ENCODE measurements at regions not wholly inside any gene's neighbourhood (a gene's known extent, or its start where the extent isn't known, plus 50 kb on each side); places are given as distances from the start of the nearest gene placed in this dataset.

DNA sequence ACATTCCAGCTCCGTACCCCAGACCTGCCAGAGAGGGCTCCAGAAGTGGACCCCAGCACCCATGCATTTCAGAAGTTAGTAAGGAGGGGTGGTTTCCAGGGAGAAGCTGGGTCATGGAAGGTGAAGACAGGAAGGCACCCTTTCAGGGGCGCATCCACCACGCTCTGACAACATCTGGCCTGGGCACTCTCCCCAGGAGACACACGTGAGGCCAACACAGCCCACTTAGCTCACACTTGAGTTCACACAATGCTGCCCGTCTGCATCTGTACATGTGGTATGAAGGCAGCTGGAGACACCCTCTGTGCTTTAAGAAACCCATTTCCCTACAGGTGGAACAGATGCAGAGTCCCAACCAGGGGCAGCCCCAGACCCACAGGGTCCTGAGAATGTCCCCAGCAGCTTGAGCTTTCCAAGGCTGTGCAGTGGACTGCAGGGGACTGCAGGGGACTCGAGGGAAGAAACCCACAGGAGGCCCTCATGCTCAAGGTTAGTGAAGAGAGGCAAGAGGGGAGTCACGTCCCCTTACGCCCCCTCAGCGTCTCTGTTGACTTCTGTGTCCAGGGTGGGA is 326.8 kb upstream of the IRX1 start:
- no peak overlapping the region for H3K4me3 Mint-ChIP-seq
- Histone ChIP-seq H3K27ac (ENCODE audit: low read length in 2 of 2) (no peak overlapping the region), H3K9me3 (ENCODE audit: control extremely low read depth in 1 of 3, control insufficient read depth in 2 of 3, insufficient read depth in 1 of 3, low read length in 2 of 3) (peaks cover 0 to 37% (median 0%) of the 10 kb centered on the region in 3 donors), H3K9ac (ENCODE audit: low read length) (no peak overlapping the region), H2AFZ (ENCODE audit: insufficient read depth, low read depth, low read length, poor library complexity, severe bottlenecking) (no peak overlapping the region), H3K4me1 (ENCODE audit: control insufficient read depth in 2 of 2, insufficient read depth in 2 of 2, low read length in 2 of 2) (no peaks in the 10 kb centered on the region), H3K4me2 (replicated peaks; ENCODE audit: low read depth, low read length, poor library complexity, severe bottlenecking) (no peak overlapping the region), H4K20me1 (ENCODE audit: control insufficient read depth, insufficient read depth, low read length, poor library complexity, severe bottlenecking) (no peaks in the 10 kb centered on the region), H3K36me3 (replicated peaks in 1 of 2; ENCODE audit: control extremely low read depth in 1 of 2, control insufficient read depth in 1 of 2, extremely low read depth in 1 of 2, insufficient read depth in 2 of 2, low read length in 1 of 2) (no peaks in the 10 kb centered on the region), H3K27me3 (replicated peaks in 1 of 4; ENCODE audit: control extremely low read depth in 1 of 4, control insufficient read depth in 3 of 4, insufficient read depth in 4 of 4, low read length in 3 of 4) (no peaks in the 10 kb centered on the region), H3K79me2 (ENCODE audit: control insufficient read depth, insufficient read depth, low read length) (no peaks in the 10 kb centered on the region), H3K4me3 (ENCODE audit: control extremely low read depth in 1 of 5, extremely low read depth in 1 of 5, insufficient read depth in 1 of 5, low read depth in 2 of 5, low read length in 4 of 5) (no peak overlapping the region)
- DNase-seq = no peak
- TF ChIP-seq EZH2 (IDR thresholded peaks at IDR 0.05; ENCODE audit: borderline replicate concordance, insufficient read depth, low read depth, low read length, poor library complexity, severe bottlenecking) (no peak), CTCF (IDR thresholded peaks at IDR 0.05) (no peak)
- 85% methylated on average over 5 of the region's 9 CpGs for WGBS (ENCODE audit: insufficient coverage)
- CTCF ChIA-PET = no interaction called here
- no peak overlapping the region for H3K27ac Mint-ChIP-seq
- POLR2A ChIA-PET = no interaction called here
- H3K27me3 Mint-ChIP-seq = no peaks in the 10 kb centered on the region
- no peak for ATAC-seq (ENCODE audit: low read depth)
- no peaks in the 10 kb centered on the region for H3K4me1 Mint-ChIP-seq
- H3K9me3 Mint-ChIP-seq (ENCODE audit: insufficient read depth) = no peaks in the 10 kb centered on the region
- intact Hi-C loops (cut with micrococcal nuclease) = no loop called here

- H3K4me3 Mint-ChIP-seq = no peak overlapping the region
- H3K4me1 ChIP-seq (ENCODE audit: control insufficient read depth in 2 of 2, insufficient read depth in 2 of 2, low read length in 2 of 2) = no peaks in the 10 kb centered on the region
- TF ChIP-seq EZH2 (IDR thresholded peaks at IDR 0.05; ENCODE audit: borderline replicate concordance, insufficient read depth, low read depth, low read length, poor library complexity, severe bottlenecking) (no peak), CTCF (IDR thresholded peaks at IDR 0.05) (no peak)
- no peak overlapping the region for H3K4me3 ChIP-seq (ENCODE audit: control extremely low read depth in 1 of 5, extremely low read depth in 1 of 5, insufficient read depth in 1 of 5, low read depth in 2 of 5, low read length in 4 of 5)
- DNase-seq = no peak
- no peaks in the 10 kb centered on the region for H3K36me3 ChIP-seq (replicated peaks in 1 of 2; ENCODE audit: control extremely low read depth in 1 of 2, control insufficient read depth in 1 of 2, extremely low read depth in 1 of 2, insufficient read depth in 2 of 2, low read length in 1 of 2)
- peaks cover 3% of the 10 kb centered on the region for H3K9me3 Mint-ChIP-seq (ENCODE audit: insufficient read depth)
- intact Hi-C loops (cut with micrococcal nuclease) = no loop called here
- no peaks in the 10 kb centered on the region for H3K27me3 Mint-ChIP-seq
- no peak overlapping the region for H3K9ac ChIP-seq (ENCODE audit: low read length)
- CTCF ChIA-PET = no interaction called here
- no peak for ATAC-seq (ENCODE audit: low read depth)
- no peak overlapping the region for H2AFZ ChIP-seq (ENCODE audit: insufficient read depth, low read depth, low read length, poor library complexity, severe bottlenecking)
- no peaks in the 10 kb centered on the region for H4K20me1 ChIP-seq (ENCODE audit: control insufficient read depth, insufficient read depth, low read length, poor library complexity, severe bottlenecking)
- no peak overlapping the region for H3K27ac ChIP-seq (ENCODE audit: low read length in 2 of 2)
- 100% methylated on average over 1 of the region's 5 CpGs for WGBS (ENCODE audit: insufficient coverage)
- no peak overlapping the region for H3K4me2 ChIP-seq (replicated peaks; ENCODE audit: low read depth, low read length, poor library complexity, severe bottlenecking)
- H3K9me3 ChIP-seq (ENCODE audit: control extremely low read depth in 1 of 3, control insufficient read depth in 2 of 3, insufficient read depth in 1 of 3, low read length in 2 of 3) = peaks cover 0 to 42% (median 0%) of the 10 kb centered on the region in 3 donors
- H3K79me2 ChIP-seq (ENCODE audit: control insufficient read depth, insufficient read depth, low read length) = no peaks in the 10 kb centered on the region
- no peaks in the 10 kb centered on the region for H3K4me1 Mint-ChIP-seq
- H3K27ac Mint-ChIP-seq = no peak overlapping the region
- H3K27me3 ChIP-seq (replicated peaks in 1 of 4; ENCODE audit: control extremely low read depth in 1 of 4, control insufficient read depth in 3 of 4, insufficient read depth in 4 of 4, low read length in 3 of 4) = no peaks in the 10 kb centered on the region
- POLR2A ChIA-PET = no interaction called here
Observed at GRCh38 chr5:3266861-3267260, 328.8 kb upstream of the IRX1 start.
